Lower lobe of right lung (tissue), 2 donors: ENCODE measurements at regions not wholly inside any gene's neighbourhood (a gene's known extent, or its start where the extent isn't known, plus 50 kb on each side); places are given as distances from the start of the nearest gene placed in this dataset.

Experiments used
- ATAC-seq, 2 donors: fragments of 200-7000 bp; cut with Tn5 transposase; one replicate each; pipeline ENCODE4 v1.9.1; 2020 to 2022; ENCODE audit warnings: mild to moderate bottlenecking in 2 of 2, moderate library complexity in 2 of 2
- DNase-seq: peaks from one replicate; pipeline ENCODE4 v3.0.0-alpha.2; 2020
- H3K27ac ChIP-seq: fragments of 200-600 bp; one replicate; pipeline ENCODE4 v1.8.0; 2022
- H3K27me3 ChIP-seq: fragments of 200-600 bp; one replicate; pipeline ENCODE4 v1.8.0; 2022; ENCODE audit warnings: low read depth
- H3K36me3 ChIP-seq: fragments of 200-600 bp; one replicate; pipeline ENCODE4 v1.8.0; 2022; ENCODE audit warnings: mild to moderate bottlenecking
- H3K4me1 ChIP-seq: fragments of 200-600 bp; one replicate; pipeline ENCODE4 v1.8.0; 2022
- H3K4me3 ChIP-seq: fragments of 200-600 bp; one replicate; pipeline ENCODE4 v1.8.0; 2022; ENCODE audit warnings: mild to moderate bottlenecking
- H3K9me3 ChIP-seq: fragments of 200-600 bp; one replicate; pipeline ENCODE4 v1.8.0; 2022
- CTCF ChIP-seq: fragments of 200-600 bp; IDR thresholded peaks from one replicate; pipeline ENCODE4 v1.8.0; 2022; ENCODE audit warnings: antibody characterized with exemption, mild to moderate bottlenecking
- intact Hi-C: fragments of 100-400 bp; cut with DNase I; formaldehyde crosslinking; loops from one replicate; pipeline ENCODE4 v1.11.0; 2022
- donor health status: DM: no; HTN: yes; CAD: no; lungs with severe emphysema.

GRCh38 chr5:106921567-106921966, 749.2 kb downstream of the EFNA5 start:
- Histone ChIP-seq H3K27ac (no peak overlapping the region), H3K4me3 (no peak overlapping the region), H3K36me3 (no peaks in the 10 kb centered on the region), H3K27me3 (no peaks in the 10 kb centered on the region), H3K4me1 (no peaks in the 10 kb centered on the region), H3K9me3 (no peaks in the 10 kb centered on the region)
- intact Hi-C loops, result no loop called here
- DNase-seq (no peak), ATAC-seq (no peak)
- TF ChIP-seq CTCF, result no peak

GRCh38 chr5:106910486-106910885, 760.3 kb downstream of the EFNA5 start:
- Histone ChIP-seq H3K27me3 (no peaks in the 10 kb centered on the region), H3K4me1 (no peaks in the 10 kb centered on the region), H3K36me3 (no peaks in the 10 kb centered on the region), H3K9me3 (no peaks in the 10 kb centered on the region), H3K4me3 (no peak overlapping the region), H3K27ac (no peak overlapping the region)
- intact Hi-C loops, result no loop called here
- no peak for ATAC-seq
- TF ChIP-seq CTCF, result no peak
- no peak for DNase-seq

DNA sequence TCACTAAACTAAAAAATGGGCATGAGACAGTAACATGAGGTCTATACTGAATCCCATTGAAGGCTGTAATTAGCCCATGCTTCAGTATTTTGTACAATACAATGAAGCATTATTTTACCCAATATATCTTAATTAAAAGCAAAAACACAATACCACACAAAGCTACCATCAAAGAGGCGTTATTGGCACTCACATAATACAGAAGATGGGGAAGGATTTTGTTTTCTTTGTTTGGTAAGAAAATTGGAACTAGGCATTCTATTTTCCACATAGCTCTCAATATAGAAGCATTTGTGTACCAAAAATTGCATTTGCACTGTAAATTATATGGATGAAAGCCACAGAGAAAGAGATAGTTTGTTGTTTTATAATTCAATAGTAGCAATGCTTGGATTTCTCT, 761.0 kb downstream of the EFNA5 start:
- TF ChIP-seq CTCF, result no peak
- Histone ChIP-seq H3K36me3 (no peaks in the 10 kb centered on the region), H3K4me1 (no peaks in the 10 kb centered on the region), H3K4me3 (no peak overlapping the region), H3K9me3 (no peaks in the 10 kb centered on the region), H3K27ac (no peak overlapping the region), H3K27me3 (no peaks in the 10 kb centered on the region)
- intact Hi-C loops, result no loop called here
- DNase-seq (no peak), ATAC-seq (no peak)

DNA sequence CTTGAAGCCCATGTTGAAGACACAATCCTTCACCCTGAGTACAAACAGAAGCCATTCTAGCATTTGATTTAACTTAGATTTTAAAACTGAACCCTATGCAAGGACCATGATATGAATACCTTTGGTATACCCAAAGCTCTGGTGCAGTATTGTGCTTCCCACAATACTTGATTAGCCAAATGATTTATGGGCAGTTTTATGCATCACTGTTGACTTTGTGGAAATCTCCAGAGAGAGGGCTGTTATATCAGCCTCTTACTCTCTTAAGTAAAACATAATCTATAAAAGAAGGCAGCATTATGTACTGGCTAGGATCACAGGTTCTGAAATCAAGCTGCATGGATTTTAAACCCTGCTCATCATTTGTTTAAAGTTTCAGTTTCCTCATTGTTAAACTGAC, 762.8 kb downstream of the EFNA5 start:
- no peak for TF ChIP-seq CTCF
- H3K27me3 ChIP-seq, result no peaks in the 10 kb centered on the region

GRCh38 chr5:106906199-106906598, 764.5 kb downstream of the EFNA5 start:
- DNase-seq (no peak), ATAC-seq (no peak)
- no peak for TF ChIP-seq CTCF
- Histone ChIP-seq H3K27me3 (no peaks in the 10 kb centered on the region), H3K4me3 (no peak overlapping the region), H3K36me3 (no peaks in the 10 kb centered on the region), H3K4me1 (no peaks in the 10 kb centered on the region), H3K27ac (no peak overlapping the region), H3K9me3 (no peaks in the 10 kb centered on the region)
- intact Hi-C loops, result no loop called here

More for the DNA sequence above, 762.8 kb downstream of the EFNA5 start:
- no peak for ATAC-seq
- intact Hi-C loops, result no loop called here
- Histone ChIP-seq H3K36me3 (no peaks in the 10 kb centered on the region), H3K9me3 (no peaks in the 10 kb centered on the region), H3K4me3 (no peak overlapping the region), H3K27ac (no peak overlapping the region), H3K4me1 (no peaks in the 10 kb centered on the region)
- DNase-seq, result no peak

DNA sequence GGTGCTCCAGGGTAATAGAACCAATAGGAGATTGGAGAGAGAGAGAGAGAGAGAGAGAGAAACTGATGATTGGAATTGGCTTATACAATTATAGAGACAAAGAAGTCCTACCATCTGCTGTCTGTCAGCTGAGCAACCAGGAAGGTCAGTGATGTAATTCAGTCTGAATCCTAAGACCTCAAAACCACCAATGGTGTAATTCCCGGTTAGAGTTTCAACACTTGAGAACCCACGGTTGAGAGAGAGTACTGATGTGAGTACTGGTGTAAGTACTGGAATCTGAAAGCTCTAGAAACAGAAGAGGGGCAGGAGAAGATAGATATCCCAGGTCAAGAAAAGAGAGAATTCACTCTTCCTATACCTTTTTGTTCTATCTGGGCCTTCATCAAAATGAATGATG, 775.8 kb downstream of the EFNA5 start:
- Histone ChIP-seq H3K27me3 (no peaks in the 10 kb centered on the region), H3K9me3 (no peaks in the 10 kb centered on the region), H3K4me1 (no peaks in the 10 kb centered on the region), H3K4me3 (no peak overlapping the region), H3K27ac (no peak overlapping the region), H3K36me3 (no peaks in the 10 kb centered on the region)
- DNase-seq, result no peak
- ATAC-seq, result peak; percentile 42 to 59
- TF ChIP-seq CTCF, result no peak
- intact Hi-C loops, result no loop called here
